Esophagus squamous epithelium (tissue), 5 donors: ENCODE measurements at regions not wholly inside any gene's neighbourhood (a gene's known extent, or its start where the extent isn't known, plus 50 kb on each side); places are given as distances from the start of the nearest gene placed in this dataset.

Experiments
- DNase-seq: peaks from one replicate; lab custom pipeline; 2025; lab: John Stamatoyannopoulos, UW
- H3K27ac ChIP-seq, 4 donors: fragments of 200-600 bp; sonication (generic); one replicate each; pipeline ENCODE4 v1.5.1; 2016 to 2019; ENCODE audit warnings: mild to moderate bottlenecking in 1 of 4
- H3K27me3 ChIP-seq, 4 donors: fragments of 200-600 bp; sonication (generic); 1 replicate in 3 of 4; 2 replicates in 1 of 4; pipeline versions ENCODE4 v1.5.1 to v1.6.0; 2017 to 2021; ENCODE audit warnings: antibody characterized with exemption in 1 of 4
- H3K36me3 ChIP-seq, 3 donors: fragments of 200-600 bp; sonication (generic); one replicate each; pipeline ENCODE4 v1.5.1; 2016 to 2019
- H3K4me1 ChIP-seq, 3 donors: fragments of 200-600 bp; sonication (generic); one replicate each; pipeline ENCODE4 v1.5.1; 2017 to 2019
- H3K4me3 ChIP-seq, 4 donors: fragments of 200-600 bp; sonication (generic); 1 replicate in 3 of 4; 2 replicates in 1 of 4; pipeline ENCODE4 v1.5.1; 2016 to 2019; ENCODE audit warnings: mild to moderate bottlenecking in 2 of 4, moderate library complexity in 1 of 4
- H3K9me3 ChIP-seq, 3 donors: fragments of 200-600 bp; sonication (generic); one replicate each; pipeline ENCODE4 v1.5.1; 2016 to 2019
- CTCF ChIP-seq, 6 experiments: fragments of 450-650 bp in 4 of 6; fragments of 200-600 bp in 2 of 6; sonication (generic) in 2 of 6; IDR thresholded peaks; one replicate each; pipeline ENCODE4 v1.5.1; 2016 to 2019; ENCODE audit warnings: antibody characterized with exemption in 6 of 6, mild to moderate bottlenecking in 4 of 6, moderate library complexity in 4 of 6
- POLR2A ChIP-seq, 4 donors: fragments of 450-650 bp; IDR thresholded peaks; one replicate each; pipeline ENCODE4 v1.6.1; 2017; ENCODE audit warnings: antibody characterized with exemption in 4 of 4, mild to moderate bottlenecking in 4 of 4, moderate library complexity in 3 of 4
- WGBS, 2 donors: methylation state at CpG; one replicate each; pipeline ENCODE4 v1.1.5; 2018; 5-methylcytosine and 5-hydroxymethylcytosine counted together
- intact Hi-C: fragments of 100-400 bp; cut with DNase I; formaldehyde crosslinking; loops from one replicate; pipeline ENCODE4 v1.15.0; 2022
- donor health status: DM: yes; HTN: yes; CAD: no.

- Histone ChIP-seq H3K9me3 (no peaks in the 10 kb centered on the region), H3K27me3 (peaks cover 0 to 13% (median 0%) of the 10 kb centered on the region in 4 donors), H3K27ac (no peak overlapping the region), H3K36me3 (no peaks in the 10 kb centered on the region), H3K4me1 (no peaks in the 10 kb centered on the region), H3K4me3 (no peak overlapping the region)
- intact Hi-C loops, result no loop called here
- DNase-seq, result no peak
- TF ChIP-seq CTCF (IDR thresholded peaks at IDR 0.05) (no peak), POLR2A (IDR thresholded peaks at IDR 0.05) (no peak)
- 81 to 82% methylated on average over 5 to 9 of the region's 11 CpGs for WGBS, 2 donors
Observed at GRCh38 chr14:94880876-94881275, 111.0 kb upstream of the GSC start.

GRCh38 chr14:94880106-94880505, 110.2 kb upstream of the GSC start:
- no peak for TF ChIP-seq CTCF (IDR thresholded peaks at IDR 0.05)
- TF ChIP-seq POLR2A (IDR thresholded peaks at IDR 0.05), result no peak
- intact Hi-C loops, result no loop called here
- no peak for DNase-seq
- Histone ChIP-seq H3K4me1 (no peaks in the 10 kb centered on the region), H3K4me3 (no peak overlapping the region), H3K27ac (no peak overlapping the region), H3K36me3 (no peaks in the 10 kb centered on the region), H3K27me3 (peaks cover 0 to 20% (median 0%) of the 10 kb centered on the region in 4 donors), H3K9me3 (no peaks in the 10 kb centered on the region)
- WGBS, 2 donors, result 84 to 89% methylated on average over 5 of the region's 5 CpGs

GRCh38 chr14:94879537-94879936, 109.6 kb upstream of the GSC start:
- Histone ChIP-seq H3K4me3 (no peak overlapping the region), H3K27ac (no peak overlapping the region), H3K4me1 (no peaks in the 10 kb centered on the region), H3K36me3 (no peaks in the 10 kb centered on the region), H3K27me3 (peaks cover 0 to 26% (median 0%) of the 10 kb centered on the region in 4 donors), H3K9me3 (no peaks in the 10 kb centered on the region)
- TF ChIP-seq POLR2A (IDR thresholded peaks at IDR 0.05) (no peak), CTCF (IDR thresholded peaks at IDR 0.05) (no peak)
- intact Hi-C loops, result no loop called here
- no peak for DNase-seq
- WGBS, 2 donors, result 53 to 57% methylated on average over 5 of the region's 5 CpGs

- Histone ChIP-seq H3K4me1 (no peaks in the 10 kb centered on the region), H3K27me3 (peaks cover 0 to 49% (median 0%) of the 10 kb centered on the region in 4 donors)
- 38 to 45% methylated on average over 4 of the region's 4 CpGs for WGBS, 2 donors
Observed at GRCh38 chr14:94876306-94876705, 106.4 kb upstream of the GSC start.

GRCh38 chr14:94875256-94875655, 105.3 kb upstream of the GSC start:
- H3K36me3 ChIP-seq, result no peaks in the 10 kb centered on the region
- 42 to 46% methylated on average over 6 of the region's 6 CpGs for WGBS, 2 donors
- intact Hi-C loops, result no loop called here

More at GRCh38 chr14:94876306-94876705, 106.4 kb upstream of the GSC start:
- TF ChIP-seq CTCF (IDR thresholded peaks at IDR 0.05) (no peak), POLR2A (IDR thresholded peaks at IDR 0.05) (no peak)
- no peak for DNase-seq
- Histone ChIP-seq H3K36me3 (no peaks in the 10 kb centered on the region), H3K4me3 (no peak overlapping the region), H3K27ac (no peak overlapping the region), H3K9me3 (no peaks in the 10 kb centered on the region)
- intact Hi-C loops, result no loop called here

More at GRCh38 chr14:94875256-94875655, 105.3 kb upstream of the GSC start:
- no peaks in the 10 kb centered on the region for H3K4me1 ChIP-seq
- peaks cover 0 to 49% (median 0%) of the 10 kb centered on the region in 4 donors for H3K27me3 ChIP-seq
- DNase-seq, result no peak
- H3K27ac ChIP-seq, result no peak overlapping the region
- TF ChIP-seq POLR2A (IDR thresholded peaks at IDR 0.05) (no peak), CTCF (IDR thresholded peaks at IDR 0.05) (no peak)
- H3K4me3 ChIP-seq, result no peak overlapping the region
- no peaks in the 10 kb centered on the region for H3K9me3 ChIP-seq
